GM21786 (cell line): ENCODE measurements at regions not wholly inside any gene's neighbourhood (a gene's known extent, or its start where the extent isn't known, plus 50 kb on each side); places are given as distances from the start of the nearest gene placed in this dataset.

Experiments
- ATAC-seq: cut with Tn5 transposase; IDR thresholded peaks from one replicate; pipeline ENCODE4 v1.9.1; 2021; ENCODE audit not compliant: unreplicated experiment

DNA sequence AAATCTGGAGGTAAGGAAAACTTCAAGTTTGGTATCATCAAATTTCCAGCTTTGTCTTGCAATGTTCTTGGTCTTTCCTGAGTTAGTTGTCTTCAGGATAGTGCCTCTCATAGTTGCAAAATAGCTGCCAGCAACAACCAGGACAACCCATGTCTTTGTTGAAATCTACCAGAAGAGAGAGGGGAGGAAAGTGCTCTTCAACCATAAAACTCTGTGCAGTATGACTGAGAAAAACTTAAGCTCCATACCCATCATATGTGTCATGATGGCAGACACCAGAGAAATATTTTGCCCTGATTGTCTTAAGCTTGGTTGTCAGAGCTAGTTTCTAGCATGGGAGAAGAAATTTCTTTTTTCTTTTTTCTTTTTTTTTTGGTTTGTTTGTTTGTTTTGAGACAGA lies 103.3 kb downstream of the SPRY2 start:
- no peak for ATAC-seq

DNA sequence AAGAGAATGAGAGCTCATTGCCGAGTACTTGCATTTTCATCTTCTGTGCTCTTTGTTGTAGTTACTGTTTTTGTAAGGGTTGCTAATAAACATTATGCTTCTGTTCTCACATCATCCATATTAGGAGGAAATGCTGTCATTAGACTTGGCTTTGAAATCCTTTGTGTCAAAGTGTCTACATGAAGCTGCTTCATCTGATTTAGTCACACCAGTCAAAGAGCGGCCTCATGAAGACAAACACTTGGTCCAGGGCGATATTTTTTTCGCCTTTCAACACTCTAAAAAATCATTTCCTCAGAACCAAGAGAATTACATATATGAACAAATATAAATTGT lies 105.0 kb downstream of the SPRY2 start:
- peak; percentile 17 for ATAC-seq

DNA sequence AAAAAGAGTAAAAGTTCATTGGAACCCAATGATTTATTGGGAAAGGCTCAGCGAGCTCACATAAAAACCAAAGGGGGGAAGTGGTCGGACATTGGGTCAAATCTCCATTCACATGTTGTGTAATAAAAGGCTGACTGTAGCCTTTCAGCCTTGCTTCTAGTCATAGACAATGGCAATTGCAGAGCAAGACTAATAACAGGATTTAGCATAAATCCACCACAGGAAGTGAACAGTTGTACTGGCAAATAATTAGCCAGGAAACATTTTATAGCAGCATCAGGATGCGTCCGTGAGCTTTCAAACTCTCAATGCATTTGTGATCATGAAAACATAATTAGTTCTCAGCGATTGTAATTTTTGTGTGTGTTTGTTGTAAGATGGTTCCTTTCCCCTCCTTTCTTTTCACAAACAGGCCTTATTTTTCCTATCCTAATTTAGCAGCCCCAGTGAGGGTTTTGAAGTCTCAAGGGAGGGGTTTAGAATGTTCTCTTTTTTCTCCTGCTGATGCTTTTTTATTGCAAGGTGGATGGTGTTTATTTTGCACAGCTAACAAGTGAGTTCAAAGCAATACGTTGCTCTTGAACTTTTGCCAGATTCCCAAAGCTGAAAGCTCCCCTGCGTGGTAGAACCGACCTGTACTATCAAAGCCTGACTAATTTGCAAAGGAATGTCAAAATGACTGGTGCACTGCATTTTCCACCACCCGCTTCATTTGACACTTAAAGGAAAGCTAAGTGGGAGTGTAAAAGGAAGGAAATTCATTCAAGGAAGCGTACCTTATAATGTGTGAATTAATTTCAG lies 105.6 kb downstream of the SPRY2 start:
- ATAC-seq, result peak; percentile 84

DNA sequence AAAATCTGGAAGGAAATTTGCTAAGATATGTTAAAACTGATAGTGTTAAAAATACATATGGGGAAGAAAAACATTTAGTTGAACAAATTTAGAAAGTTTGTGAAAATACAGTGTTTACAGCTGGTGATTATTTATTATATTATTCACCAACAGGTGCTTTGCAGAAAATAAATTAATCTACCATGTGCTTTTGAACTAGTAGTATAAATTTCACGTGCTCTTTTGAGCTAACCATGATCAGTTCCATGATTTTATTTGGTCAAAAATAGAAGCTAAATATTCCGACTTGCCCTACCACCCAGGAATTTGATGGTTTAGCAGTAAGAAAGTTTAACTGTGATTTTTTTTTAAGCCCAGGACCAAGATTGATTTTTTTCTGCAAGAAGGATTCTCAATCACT lies 113.3 kb downstream of the SPRY2 start:
- ATAC-seq, result no peak

- no peak for ATAC-seq
Observed at GRCh38 chr13:80226645-80227044, 114.3 kb downstream of the SPRY2 start.

DNA sequence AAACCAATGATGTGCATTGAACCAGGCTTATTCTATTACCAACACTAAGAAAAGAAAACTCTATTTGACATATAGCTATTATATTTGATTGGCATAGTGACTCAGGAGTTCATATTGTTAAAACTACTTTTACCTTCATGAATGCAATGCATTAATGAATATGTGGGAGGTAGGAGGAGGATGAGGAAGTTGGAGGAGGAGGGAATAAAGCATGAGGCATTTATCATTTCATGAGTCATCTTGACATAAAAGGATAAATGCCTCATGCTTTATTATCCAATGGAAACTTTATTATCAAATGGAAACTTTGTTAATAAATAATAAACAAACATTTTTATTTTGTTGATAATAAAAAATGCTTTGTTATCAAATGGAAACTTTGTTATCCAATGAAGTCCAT lies 116.5 kb downstream of the SPRY2 start:
- no peak for ATAC-seq

GRCh38 chr13:80217614-80218456 lies 123.1 kb downstream of the SPRY2 start:
- no peak for ATAC-seq

DNA sequence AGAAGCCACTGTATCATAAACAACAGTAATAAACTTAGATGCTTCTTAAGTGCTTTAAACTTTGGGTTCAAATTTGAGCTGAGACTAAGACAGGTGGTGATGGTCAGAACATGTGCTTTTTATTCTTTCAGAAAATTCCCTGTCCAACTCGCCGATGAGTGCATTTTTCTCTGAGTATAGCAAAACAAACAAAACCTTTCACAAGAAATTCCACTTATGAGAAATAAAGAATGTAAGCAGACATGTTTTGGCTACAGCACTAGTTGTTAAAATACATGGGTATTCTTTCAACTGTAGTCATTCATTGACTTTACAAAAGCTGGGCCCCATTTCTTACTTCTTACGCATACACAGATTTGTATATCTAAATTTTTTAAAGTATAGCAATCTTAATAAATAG lies 125.6 kb downstream of the SPRY2 start:
- no peak for ATAC-seq

DNA sequence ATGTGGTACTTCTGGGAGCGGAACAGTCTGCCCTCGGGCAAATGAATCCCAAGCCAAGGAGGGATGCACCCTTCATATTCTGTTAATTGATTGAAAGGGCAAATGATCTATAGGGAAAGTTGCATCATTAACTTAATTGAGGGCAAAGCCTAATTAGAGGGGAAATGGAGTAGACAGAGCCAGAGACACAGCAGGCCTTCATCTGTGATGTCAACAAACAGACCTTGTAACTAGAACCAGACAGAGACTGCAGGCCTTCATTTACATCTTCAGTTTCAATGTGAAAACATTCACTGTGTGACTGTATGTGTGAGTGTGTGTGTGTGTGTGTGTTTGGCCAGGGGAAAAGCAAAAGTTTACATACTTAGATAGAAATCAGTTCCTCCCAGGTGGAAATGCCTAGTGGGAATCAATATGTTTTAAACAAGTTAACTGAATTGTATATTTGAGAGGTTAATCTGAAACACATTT lies 126.4 kb downstream of the SPRY2 start:
- ATAC-seq, result no peak

GRCh38 chr13:80214050-80214449 lies 126.9 kb downstream of the SPRY2 start:
- no peak for ATAC-seq

DNA sequence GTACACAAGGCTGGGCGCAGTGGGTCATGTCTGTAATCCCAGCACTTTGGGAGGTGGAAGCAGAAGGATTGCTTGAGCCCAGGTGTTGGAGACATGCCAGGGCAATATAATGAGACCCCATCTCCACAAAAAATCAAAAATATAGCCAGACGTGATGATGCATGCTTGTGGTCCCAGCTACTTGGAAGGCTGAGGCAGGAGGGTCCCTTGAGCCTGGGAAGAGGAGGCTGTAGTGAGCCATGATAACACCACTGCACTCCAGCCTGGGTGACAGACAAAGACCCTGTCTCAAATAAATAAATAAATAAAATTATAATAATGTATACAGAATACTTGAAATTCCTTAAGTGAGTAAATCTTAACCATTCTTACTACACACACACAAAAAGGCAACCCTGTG lies 127.7 kb downstream of the SPRY2 start:
- no peak for ATAC-seq

DNA sequence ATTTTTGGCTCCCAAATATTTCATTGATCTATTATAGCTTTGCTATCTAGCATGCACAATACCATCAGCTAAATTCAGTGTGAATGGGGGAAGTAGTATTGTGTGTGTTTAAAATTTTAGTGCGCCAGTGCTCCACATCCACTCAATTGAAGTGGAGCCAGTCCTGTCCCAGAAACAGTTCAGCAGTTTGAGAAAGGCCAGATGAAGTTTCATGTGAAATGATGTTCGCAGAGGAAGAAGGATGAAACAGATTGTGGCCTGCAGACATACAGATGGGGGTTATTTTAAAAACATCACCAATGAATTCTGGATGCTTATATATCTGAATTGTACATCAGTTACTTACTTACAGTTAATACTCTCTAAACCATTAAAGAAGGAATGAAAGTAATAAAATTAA lies 129.4 kb downstream of the SPRY2 start:
- ATAC-seq, result no peak

- no peak for ATAC-seq
Observed at GRCh38 chr13:80204642-80205041, 136.3 kb downstream of the SPRY2 start.

GRCh38 chr13:80203496-80203895 lies 137.4 kb downstream of the SPRY2 start:
- no peak for ATAC-seq

DNA sequence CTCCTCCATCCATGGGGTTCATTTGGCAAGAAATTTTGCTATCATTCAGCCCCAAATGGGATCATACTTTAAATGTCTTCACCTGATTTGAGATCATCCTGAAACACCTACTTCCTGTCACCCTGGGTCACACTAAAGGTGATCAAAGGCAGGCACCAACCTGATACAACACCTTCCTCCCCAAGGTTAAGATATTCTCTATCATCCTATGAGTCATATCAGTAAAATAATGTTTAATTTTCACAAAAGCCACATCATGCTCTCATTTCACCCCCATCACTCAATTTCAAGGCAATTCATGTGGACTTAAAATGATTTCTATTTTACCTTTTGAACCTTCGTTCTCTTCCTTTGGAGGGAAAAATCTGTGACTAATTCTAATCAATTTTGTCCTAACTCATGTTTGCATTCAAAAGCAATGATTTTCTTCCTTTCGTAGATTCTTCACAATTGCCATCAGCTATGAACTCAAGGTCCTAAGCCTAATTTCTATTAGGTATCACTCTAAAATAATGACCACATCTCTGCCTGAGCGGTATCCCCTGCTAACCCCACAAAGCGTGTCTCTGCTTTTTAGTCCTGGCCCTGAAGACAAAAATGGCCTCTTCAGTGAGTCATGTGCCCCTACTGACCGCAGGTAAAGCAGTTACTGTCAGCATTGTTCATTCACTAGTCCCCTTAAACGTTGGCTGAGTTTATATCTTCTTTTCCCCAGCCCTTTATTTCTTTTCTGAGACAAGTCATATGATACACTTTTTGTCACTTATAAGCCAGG lies 139.0 kb downstream of the SPRY2 start:
- ATAC-seq, result no peak

- ATAC-seq, result no peak
Observed at GRCh38 chr13:80199585-80200292, 141.2 kb downstream of the SPRY2 start.

GRCh38 chr13:80199067-80199466 lies 141.9 kb downstream of the SPRY2 start:
- ATAC-seq, result no peak

DNA sequence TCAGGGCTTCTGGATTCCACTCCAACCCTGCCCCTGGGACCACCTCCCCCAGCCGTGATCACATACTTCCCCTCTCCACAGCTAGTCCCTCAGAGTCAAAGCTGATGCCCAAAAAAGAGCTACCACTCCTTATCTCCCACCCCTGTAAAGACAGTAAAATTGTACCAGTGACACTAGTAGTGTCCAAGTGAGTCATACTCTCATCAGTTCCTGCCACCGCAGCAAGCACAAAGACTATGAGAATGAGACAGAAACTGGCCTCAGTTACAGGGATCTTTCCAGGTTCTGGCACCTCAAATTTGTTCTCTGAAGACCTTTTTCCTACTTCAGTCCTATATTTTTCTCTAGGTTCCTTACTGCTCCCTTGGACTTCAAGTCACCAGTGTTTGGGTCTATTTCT lies 144.2 kb downstream of the SPRY2 start:
- no peak for ATAC-seq

DNA sequence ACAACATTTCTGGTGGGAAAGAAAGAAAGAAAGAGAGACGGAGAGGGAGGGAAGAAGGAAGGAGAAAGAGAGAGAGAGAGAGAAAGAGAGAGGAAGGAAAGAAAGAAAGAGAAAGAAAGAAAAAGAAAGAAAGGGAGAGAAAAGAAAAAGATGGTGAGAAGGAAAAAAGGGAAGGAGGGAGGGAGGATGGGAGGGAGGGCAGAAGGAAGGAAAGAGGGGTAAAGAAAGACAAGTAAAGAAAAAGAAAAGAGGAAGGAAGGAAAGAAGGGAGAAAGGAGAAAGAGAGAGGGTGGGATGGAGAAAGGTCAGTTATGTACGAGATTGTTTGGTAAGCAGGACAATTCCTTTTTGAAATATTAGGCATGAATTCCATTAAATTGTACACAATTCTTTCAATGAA lies 145.3 kb downstream of the SPRY2 start:
- ATAC-seq, result no peak

DNA sequence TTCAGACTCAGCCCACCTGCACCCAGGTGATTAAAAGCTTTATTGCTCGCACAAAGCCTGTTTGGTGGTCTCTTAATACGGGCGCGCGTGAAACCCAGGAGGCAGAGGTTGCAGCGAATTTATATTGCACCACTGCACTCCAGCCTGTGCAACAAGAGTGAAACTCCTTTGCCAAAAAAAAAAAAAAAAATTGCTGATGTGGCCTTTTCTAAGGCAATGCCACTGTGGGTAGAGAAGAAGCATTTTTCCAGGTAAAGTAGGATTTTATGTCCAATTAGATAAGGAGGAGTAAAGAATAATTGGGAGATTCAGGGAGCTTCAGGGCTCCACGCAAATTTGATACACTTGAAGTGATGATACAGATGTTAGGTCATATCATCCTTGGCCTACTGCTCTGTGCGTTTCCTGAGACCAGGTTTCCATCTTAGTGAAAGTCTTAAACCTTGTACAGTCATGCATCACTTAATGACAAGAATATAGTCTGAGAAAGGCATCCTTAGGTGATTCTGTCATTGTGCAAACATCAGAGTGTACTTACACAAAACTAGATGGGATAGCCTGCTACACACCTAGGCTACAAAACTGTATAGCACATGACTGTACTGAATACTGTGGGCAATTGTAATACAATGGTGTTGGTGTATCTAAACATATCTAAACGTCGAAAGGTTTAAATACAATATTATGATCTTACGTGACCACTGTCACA lies 150.9 kb downstream of the SPRY2 start:
- no peak for ATAC-seq
